Breast epithelium (tissue), 4 donors: ENCODE measurements at regions not wholly inside any gene's neighbourhood (a gene's known extent, or its start where the extent isn't known, plus 50 kb on each side); places are given as distances from the start of the nearest gene placed in this dataset.
"Not testable (repeated sequence)": the region's sequence is repeated elsewhere in the genome, so short reads cannot be mapped to it uniquely, and the experiment has no call there.

Source experiments
- DNase-seq, 2 donors: peaks; one replicate each; pipeline ENCODE4 v3.0.0-alpha.2; 2019; ENCODE audit warnings: low spot score in 2 of 2
- H3K27ac ChIP-seq, 2 donors: fragments of 200-600 bp; sonication (generic) in 1 of 2; one replicate each; pipeline ENCODE4 v1.5.1; 2016 to 2019; ENCODE audit warnings: mild to moderate bottlenecking in 1 of 2
- H3K27me3 ChIP-seq, 2 donors: fragments of 200-600 bp; sonication (generic) in 1 of 2; one replicate each; pipeline versions ENCODE4 v1.5.1 to v1.6.0; 2017 to 2019; ENCODE audit warnings: control low read depth in 1 of 2, mild to moderate bottlenecking in 1 of 2
- H3K36me3 ChIP-seq: fragments of 200-600 bp; one replicate; pipeline ENCODE4 v1.5.1; 2019
- H3K4me1 ChIP-seq, 2 donors: fragments of 200-600 bp; sonication (generic); one replicate each; pipeline ENCODE4 v1.5.1; 2016 to 2019; ENCODE audit warnings: control low read depth in 1 of 2
- H3K4me3 ChIP-seq, 3 donors: fragments of 200-600 bp; sonication (generic); 1 replicate in 2 of 3; 2 replicates in 1 of 3; pipeline ENCODE4 v1.5.1; 2016 to 2019; ENCODE audit warnings: mild to moderate bottlenecking in 3 of 3, moderate library complexity in 2 of 3
- H3K9me3 ChIP-seq, 2 donors: fragments of 200-600 bp; sonication (generic) in 1 of 2; one replicate each; pipeline ENCODE4 v1.5.1; 2016 to 2019; ENCODE audit warnings: control low read depth in 1 of 2
- POLR2A ChIP-seq: fragments of 450-650 bp; IDR thresholded peaks from one replicate; pipeline ENCODE4 v1.6.1; 2016; ENCODE audit warnings: antibody characterized with exemption, mild to moderate bottlenecking, moderate library complexity
- POLR2AphosphoS5 ChIP-seq, 3 donors: sonication (generic); formaldehyde crosslinking; IDR thresholded peaks; one replicate each; pipeline ENCODE4 v1.6.1; 2017; ENCODE audit warnings: antibody characterized with exemption in 3 of 3
- intact Hi-C: fragments of 100-400 bp; cut with DNase I; formaldehyde crosslinking; loops from one replicate; pipeline ENCODE4 v1.15.1; 2023; ENCODE audit warnings: low total_unique reads
- TF ChIP-seq, protein P1 (sequence below), 3 donors: fragments of 450-650 bp; IDR thresholded peaks; one replicate each; pipeline ENCODE4 v1.5.1; 2016 to 2017; ENCODE audit warnings: antibody characterized with exemption in 3 of 3, mild to moderate bottlenecking in 3 of 3, moderate library complexity in 3 of 3

DNA sequence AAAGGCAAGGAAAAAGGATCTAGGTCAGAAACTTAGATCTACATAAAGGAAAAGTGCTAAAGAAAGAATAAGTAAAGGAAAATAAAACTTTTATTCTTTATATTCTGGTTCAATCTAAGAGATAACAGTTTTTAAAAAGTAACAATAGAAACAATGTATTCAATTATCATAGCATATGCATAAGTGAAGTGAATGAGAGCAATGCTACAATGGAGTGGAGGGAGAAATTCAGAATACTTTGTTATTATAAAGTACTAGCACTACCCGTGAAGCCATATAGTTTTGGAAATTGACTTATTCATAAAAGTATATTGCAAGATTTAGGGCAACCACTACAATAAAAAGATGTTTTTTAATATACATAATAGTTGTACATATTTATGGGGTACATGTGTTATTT, 586.0 kb upstream of the MDGA2 start:
- no peak for DNase-seq
- H3K27me3 ChIP-seq: no peaks in the 10 kb centered on the region
- TF ChIP-seq, protein P1, sequence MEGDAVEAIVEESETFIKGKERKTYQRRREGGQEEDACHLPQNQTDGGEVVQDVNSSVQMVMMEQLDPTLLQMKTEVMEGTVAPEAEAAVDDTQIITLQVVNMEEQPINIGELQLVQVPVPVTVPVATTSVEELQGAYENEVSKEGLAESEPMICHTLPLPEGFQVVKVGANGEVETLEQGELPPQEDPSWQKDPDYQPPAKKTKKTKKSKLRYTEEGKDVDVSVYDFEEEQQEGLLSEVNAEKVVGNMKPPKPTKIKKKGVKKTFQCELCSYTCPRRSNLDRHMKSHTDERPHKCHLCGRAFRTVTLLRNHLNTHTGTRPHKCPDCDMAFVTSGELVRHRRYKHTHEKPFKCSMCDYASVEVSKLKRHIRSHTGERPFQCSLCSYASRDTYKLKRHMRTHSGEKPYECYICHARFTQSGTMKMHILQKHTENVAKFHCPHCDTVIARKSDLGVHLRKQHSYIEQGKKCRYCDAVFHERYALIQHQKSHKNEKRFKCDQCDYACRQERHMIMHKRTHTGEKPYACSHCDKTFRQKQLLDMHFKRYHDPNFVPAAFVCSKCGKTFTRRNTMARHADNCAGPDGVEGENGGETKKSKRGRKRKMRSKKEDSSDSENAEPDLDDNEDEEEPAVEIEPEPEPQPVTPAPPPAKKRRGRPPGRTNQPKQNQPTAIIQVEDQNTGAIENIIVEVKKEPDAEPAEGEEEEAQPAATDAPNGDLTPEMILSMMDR (IDR thresholded peaks at IDR 0.05): no peak
- TF ChIP-seq POLR2AphosphoS5 (IDR thresholded peaks at IDR 0.05) (no peak), POLR2A (no peak)
- H3K27ac ChIP-seq: no peak overlapping the region
- H3K4me3 ChIP-seq: no peak overlapping the region
- intact Hi-C loops: no loop called here
- H3K36me3 ChIP-seq: no peaks in the 10 kb centered on the region
- no peaks in the 10 kb centered on the region for H3K4me1 ChIP-seq
- no peaks in the 10 kb centered on the region for H3K9me3 ChIP-seq

DNA sequence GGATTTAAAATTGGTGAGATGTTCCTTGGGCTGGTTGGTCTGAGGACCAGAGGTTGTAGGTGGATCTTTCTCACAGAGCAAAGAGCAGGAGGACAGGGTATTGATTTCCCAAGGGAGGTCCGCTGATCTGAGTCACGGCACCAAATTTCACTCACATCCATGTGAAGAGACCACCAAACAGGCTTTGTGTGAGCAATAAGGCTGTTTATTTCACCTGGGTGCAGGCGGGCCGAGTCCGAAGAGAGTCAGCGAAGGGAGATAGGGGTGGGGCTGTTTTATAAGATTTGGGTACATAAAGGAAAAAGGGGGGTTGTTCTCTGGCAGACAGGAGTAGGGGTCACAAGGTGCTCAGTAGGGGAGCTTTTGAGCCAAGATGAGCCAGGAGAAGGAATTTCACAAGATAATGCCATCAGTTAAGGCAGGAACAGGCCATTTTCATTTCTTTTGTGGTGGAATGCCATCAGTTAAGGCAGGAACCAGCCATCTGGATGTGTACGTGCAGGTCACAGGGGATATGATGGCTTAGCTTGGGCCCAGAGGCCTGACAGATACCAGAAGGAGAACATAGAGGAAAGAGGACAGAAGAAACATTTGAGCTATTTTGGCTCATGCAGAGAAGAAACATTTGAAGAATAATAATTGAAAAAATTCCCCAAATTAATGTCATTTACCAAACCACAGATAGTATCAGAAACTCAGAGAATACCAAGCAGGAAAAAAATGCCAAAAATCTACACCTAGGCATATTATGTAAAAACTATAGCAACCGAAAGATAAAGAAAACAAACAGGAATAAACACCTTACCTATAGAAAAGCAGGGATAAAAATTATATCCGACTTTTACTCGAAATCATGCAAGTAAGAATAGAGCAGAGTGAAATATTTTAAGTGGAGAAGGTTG, 585.2 kb upstream of the MDGA2 start:
- H3K9me3 ChIP-seq, H3K4me3 ChIP-seq, intact Hi-C loops, H3K36me3 ChIP-seq, H3K4me1 ChIP-seq, DNase-seq, H3K27me3 ChIP-seq: not testable (repeated sequence)
- H3K27ac ChIP-seq: peak overlapping the region in 1 of 2 donors; percentile 19

DNA sequence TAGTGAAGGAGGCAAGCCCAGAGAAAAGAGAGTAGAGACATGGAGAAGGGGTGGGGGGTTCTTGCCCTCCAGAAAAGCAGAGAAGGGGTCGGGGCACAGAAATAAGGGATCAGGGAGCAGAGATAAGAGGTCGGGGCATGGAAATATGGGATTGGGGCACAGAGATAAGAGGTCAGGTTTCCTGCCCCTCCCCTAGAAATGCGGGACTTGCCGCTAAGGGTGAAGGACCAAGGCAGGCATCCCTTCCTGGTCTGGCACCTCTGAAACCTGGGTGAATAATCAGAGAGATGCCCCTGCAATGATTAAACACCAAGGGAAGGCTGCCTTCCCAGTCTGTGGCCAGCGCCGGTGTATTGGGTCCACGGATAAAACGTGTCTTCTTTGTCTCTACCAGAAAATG, 584.5 kb upstream of the MDGA2 start:
- H3K27ac ChIP-seq, H3K4me1 ChIP-seq, H3K36me3 ChIP-seq, DNase-seq, H3K27me3 ChIP-seq, H3K4me3 ChIP-seq, H3K9me3 ChIP-seq, intact Hi-C loops: not testable (repeated sequence)

DNA sequence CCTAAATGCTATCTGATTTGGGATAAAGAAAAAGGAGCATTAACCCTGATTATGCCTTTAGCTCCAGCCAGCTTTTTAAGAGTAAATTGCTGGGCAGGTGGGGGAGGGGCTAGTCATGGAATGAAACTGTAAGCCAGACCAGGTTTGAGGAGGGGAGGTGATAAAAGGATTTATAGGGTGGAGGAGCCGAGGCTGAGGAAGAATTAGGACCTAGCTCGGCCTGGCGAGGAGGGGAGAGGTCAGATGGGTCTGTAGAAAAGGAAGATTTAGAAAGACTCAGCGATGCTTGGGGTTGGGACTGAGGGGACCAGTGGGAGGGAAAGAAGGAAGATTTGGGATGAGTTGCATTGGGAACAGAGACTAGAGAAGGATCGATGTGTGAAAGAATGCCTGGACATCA, 583.8 kb upstream of the MDGA2 start:
- H3K9me3 ChIP-seq, intact Hi-C loops, H3K27me3 ChIP-seq, H3K4me1 ChIP-seq, DNase-seq, H3K36me3 ChIP-seq, H3K4me3 ChIP-seq, H3K27ac ChIP-seq: not testable (repeated sequence)

DNA sequence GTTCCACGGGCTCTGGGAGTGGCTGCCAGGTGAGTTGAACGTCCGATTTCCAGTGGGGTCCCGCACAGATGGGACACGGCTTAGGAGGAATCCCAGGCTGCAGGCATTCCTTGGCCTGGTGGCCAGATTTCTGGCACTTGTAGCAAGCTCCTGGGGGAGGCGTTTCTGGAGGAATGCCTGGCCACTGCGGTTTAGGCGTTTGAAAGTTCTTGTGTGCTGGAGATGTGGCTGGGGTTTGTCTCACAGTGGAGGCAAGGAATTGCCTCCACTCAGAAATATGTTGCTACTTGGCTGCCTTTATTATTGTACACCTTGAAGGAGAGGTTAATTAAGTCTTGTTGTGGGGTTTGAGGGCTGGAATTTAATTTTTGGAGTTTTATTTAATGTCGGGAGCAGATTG, 583.3 kb upstream of the MDGA2 start:
- H3K4me1 ChIP-seq, intact Hi-C loops, H3K36me3 ChIP-seq, H3K9me3 ChIP-seq, H3K27me3 ChIP-seq: not testable (repeated sequence)
- DNase-seq: peak in 1 of 2 donors; percentile 61
- Histone ChIP-seq H3K4me3 (peak overlapping the region in 2 of 3 donors; percentile 20 to 35), H3K27ac (peak overlapping the region; percentile 13 to 25)

DNA sequence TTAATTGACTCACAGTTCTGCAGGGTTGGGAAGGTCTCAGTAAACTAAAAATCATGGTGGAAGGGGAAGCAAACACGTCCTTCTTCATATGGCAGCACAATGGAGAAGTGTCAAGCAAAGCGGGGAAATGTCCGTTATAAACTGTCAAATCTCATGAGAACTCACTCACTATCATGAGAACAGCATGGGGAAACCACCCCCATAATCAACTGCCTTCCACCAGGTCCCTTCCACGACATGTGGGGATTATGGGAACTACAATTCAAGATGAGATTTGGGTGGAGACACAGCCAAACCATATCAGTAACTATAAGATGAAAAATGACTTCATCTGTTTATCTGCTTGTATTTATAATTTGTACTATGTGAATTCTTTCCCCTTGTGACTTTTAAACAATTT, 577.6 kb upstream of the MDGA2 start:
- no peak for DNase-seq
- H3K4me1 ChIP-seq: no peaks in the 10 kb centered on the region
- no peak overlapping the region for H3K4me3 ChIP-seq
- H3K27me3 ChIP-seq: no peaks in the 10 kb centered on the region
- no peaks in the 10 kb centered on the region for H3K9me3 ChIP-seq
- intact Hi-C loops: no loop called here
- H3K36me3 ChIP-seq: no peaks in the 10 kb centered on the region
- no peak overlapping the region for H3K27ac ChIP-seq
- TF ChIP-seq, protein P1 (IDR thresholded peaks at IDR 0.05): no peak
- TF ChIP-seq POLR2A (no peak), POLR2AphosphoS5 (IDR thresholded peaks at IDR 0.05) (no peak)

DNA sequence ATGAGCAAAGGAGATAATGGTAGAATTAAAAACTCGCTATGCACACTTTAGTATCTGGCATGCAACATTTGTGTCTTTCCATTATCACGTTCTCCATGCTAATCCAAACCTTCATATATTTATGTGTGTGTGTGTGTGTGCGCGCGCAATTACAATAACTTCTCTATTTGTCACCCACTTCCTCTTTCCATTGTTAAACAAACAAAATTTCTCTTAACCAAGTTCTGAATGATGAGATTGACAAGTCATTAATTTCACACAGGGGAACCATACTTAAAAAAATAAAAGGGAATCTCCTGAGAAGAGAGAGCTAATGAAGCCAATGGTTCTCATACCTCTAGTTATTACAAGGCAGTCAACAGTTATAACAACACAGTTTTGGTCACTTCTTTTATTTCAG, 575.9 kb upstream of the MDGA2 start:
- intact Hi-C loops: no loop called here
- TF ChIP-seq POLR2AphosphoS5 (IDR thresholded peaks at IDR 0.05) (no peak), POLR2A (no peak)
- TF ChIP-seq, protein P1 (IDR thresholded peaks at IDR 0.05): no peak
- no peak for DNase-seq
- Histone ChIP-seq H3K9me3 (no peaks in the 10 kb centered on the region), H3K27me3 (no peaks in the 10 kb centered on the region), H3K27ac (no peak overlapping the region), H3K36me3 (no peaks in the 10 kb centered on the region), H3K4me3 (no peak overlapping the region), H3K4me1 (no peaks in the 10 kb centered on the region)
